Spleen (tissue), 7 donors: ENCODE measurements at regions not wholly inside any gene's neighbourhood (a gene's known extent, or its start where the extent isn't known, plus 50 kb on each side); places are given as distances from the start of the nearest gene placed in this dataset.

Source experiments
- POLR2A ChIP-seq, 3 donors: fragments of 450-650 bp; IDR thresholded peaks; one replicate each; pipeline ENCODE4 v1.5.1; 2017; ENCODE audit warnings: antibody characterized with exemption in 3 of 3, mild to moderate bottlenecking in 1 of 3
- POLR2AphosphoS5 ChIP-seq, 3 donors: sonication (generic); formaldehyde crosslinking; IDR thresholded peaks; one replicate each; pipeline ENCODE4 v1.5.1; 2017; ENCODE audit warnings: antibody characterized with exemption in 3 of 3
- TF ChIP-seq, protein P1 (sequence below), 11 experiments: fragments of 200-600 bp in 7 of 11; fragments of 450-650 bp in 4 of 11; sonication (generic) in 4 of 11; IDR thresholded peaks in 8 of 11; conservative IDR thresholded peaks in 3 of 11; 1 replicate in 7 of 11; 2 replicates in 4 of 11; pipeline versions ENCODE4 v1.4.0 to v1.8.0; 2016 to 2021; ENCODE audit warnings: antibody characterized with exemption in 11 of 11, inconsistent platforms in 4 of 11, mild to moderate bottlenecking in 1 of 11
- donor health status: DM: no; HTN: no; CAD: no; lungs with moderate emphysema.
- donor health status: DM: no; HTN: no; CAD: no.
- donor health status: DM: no; HTN: no; CAD: no.

DNA sequence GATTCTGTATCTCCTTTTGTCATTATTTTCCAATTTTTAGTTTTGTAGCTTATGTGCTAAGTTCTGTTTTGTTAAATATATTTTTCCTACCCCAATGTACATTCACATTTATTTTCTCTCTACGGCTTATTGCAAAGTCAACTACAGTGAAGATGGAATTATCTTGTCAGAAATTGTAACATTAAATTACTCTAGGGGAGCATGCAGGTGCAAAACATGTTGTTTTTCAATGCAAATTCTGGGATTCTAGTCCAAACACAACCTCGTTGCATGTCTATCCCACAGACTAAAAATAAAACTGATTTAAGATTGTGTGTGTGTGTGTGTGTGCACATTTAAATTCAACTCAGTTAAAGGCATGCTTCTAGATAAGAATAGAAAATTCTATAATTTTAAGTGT, 529.1 kb upstream of the POM121L12 start:
- TF ChIP-seq, protein P1, sequence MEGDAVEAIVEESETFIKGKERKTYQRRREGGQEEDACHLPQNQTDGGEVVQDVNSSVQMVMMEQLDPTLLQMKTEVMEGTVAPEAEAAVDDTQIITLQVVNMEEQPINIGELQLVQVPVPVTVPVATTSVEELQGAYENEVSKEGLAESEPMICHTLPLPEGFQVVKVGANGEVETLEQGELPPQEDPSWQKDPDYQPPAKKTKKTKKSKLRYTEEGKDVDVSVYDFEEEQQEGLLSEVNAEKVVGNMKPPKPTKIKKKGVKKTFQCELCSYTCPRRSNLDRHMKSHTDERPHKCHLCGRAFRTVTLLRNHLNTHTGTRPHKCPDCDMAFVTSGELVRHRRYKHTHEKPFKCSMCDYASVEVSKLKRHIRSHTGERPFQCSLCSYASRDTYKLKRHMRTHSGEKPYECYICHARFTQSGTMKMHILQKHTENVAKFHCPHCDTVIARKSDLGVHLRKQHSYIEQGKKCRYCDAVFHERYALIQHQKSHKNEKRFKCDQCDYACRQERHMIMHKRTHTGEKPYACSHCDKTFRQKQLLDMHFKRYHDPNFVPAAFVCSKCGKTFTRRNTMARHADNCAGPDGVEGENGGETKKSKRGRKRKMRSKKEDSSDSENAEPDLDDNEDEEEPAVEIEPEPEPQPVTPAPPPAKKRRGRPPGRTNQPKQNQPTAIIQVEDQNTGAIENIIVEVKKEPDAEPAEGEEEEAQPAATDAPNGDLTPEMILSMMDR (IDR thresholded peaks at IDR 0.05 in 8 of 11, conservative IDR thresholded peaks at IDR 0.05 in 3 of 11) = no peak
- TF ChIP-seq POLR2AphosphoS5 (IDR thresholded peaks at IDR 0.05) = no peak
- no peak for TF ChIP-seq POLR2A (IDR thresholded peaks at IDR 0.05)
